Amygdala (tissue), 56 donors: ENCODE measurements at regions not wholly inside any gene's neighbourhood (a gene's known extent, or its start where the extent isn't known, plus 50 kb on each side); places are given as distances from the start of the nearest gene placed in this dataset.
A peak's percentile ranks its signal among the peaks of the same experiment; 100 is the strongest.

Experiments
- DNase-seq, 56 donors: peaks; one replicate each; lab custom pipeline; 2025; lab: John Stamatoyannopoulos, UW

- peak in 44 of 56 donors; percentile 12 to 81 (median 54) for DNase-seq
These were observed 239.7 kb downstream of the CTTN start for GRCh38 chr11:70637949-70638583.

DNA sequence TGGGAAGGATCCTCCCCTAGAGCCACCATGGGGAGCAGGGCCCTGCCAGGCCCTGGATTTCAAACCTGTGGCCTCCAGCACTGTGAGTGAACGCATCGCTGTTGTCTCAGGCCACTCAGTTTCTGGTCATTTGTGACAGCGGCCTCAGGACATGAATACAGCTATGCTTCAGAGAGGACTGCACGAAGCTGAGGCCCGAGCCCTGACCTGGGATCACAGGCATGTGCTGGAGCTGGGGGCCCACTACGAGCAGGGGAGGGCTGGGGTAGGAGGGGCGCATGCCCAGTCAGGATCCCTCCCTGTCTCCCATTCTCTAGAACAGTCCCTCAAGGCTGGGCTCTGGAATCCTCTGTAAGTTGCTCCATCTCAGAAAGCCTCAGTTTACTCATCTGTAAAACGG, 242.1 kb downstream of the CTTN start:
- DNase-seq = no peak

DNA sequence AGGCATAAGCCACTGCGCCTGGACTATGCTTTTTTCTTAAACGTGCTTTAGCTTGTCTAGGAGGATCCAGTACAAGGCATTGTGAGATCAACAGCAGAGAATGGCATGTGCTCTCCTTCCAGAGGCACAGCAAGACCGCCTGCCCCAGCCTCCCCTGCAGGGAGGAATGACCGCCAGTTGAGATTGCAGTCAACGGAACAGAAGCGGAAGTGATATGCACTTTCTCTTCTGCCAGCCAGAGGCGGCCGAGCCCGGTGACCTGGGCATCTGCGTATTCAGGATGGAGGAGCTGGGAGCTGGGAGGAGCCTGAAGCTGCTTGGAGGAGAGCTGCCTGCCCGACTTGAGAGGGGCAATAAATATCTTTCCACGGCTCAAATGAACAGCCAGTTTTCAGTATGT, 243.0 kb downstream of the CTTN start:
- DNase-seq = no peak

- no peak for DNase-seq
These were observed 243.9 kb downstream of the CTTN start for GRCh38 chr11:70642266-70642665.

DNA sequence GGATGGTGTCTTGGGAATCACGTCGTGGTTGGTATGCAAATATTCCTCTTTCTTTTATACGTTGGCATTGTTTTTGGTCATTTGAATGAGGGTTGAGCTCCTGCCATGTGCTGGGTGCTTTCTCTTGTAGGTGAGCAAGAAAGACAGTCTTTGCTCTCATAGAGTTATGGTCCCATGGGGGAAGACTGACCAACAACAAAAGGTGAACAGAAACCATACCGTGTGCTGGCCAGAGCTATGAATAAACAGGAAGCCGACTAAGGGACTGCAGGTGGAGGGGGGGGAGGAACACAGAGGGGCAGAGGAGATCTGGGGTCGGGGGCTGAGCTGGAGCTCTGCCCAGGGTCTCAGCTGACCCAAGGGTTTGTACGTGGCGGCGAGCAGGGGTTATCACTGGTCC, 245.3 kb downstream of the CTTN start:
- DNase-seq = no peak

DNA sequence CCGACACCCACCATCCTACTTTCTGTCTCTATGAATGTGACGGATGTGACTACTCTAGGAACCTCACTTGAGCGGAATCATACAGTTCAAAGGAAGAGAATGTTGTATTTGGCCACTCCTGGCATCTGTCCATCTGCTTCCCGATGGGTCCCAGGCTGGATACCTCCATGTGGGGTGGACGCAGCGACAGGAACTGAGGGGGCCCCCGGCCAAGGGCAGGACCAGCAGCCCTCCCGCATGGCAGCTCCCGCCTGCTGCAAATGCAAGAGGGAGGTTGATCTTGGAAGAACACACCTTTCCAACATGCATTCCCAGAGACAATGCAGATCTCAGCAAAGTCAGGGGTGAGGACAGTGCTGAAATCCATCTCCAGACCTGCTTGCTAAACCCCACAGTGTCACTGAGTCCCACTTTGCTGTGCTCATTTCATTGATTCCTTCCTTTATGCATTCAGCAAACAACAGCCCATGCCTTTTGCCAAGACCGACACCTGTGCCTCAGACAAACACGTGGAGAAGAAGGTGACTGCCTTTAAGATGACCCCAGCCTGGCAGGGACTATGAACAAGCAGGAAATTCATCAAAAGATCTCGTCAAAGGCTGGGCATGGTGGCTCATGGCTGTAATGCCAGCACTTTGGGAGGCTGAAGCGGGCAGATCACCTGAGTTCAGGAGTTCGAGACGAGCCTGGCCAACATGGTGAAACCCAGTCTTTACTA, 246.2 kb downstream of the CTTN start:
- no peak for DNase-seq

DNA sequence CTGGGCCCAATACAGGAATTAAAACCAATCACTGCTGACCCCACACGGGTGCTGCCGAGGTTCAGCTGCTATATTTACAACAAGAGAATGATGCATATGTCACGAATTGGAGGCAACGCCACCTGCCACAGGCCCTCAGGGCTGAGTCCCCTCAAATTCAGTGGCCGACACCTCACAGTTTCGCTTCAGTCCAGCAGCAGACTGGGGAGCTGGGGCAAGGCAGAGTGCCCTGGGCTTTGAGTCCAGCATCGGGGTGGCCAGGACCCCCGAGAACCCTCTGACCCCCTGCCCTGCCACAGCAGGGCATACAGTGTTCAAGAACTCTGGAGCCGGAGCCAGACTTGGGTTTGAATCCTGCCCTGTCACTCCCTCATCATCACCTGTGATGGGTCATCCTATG, 247.2 kb downstream of the CTTN start:
- no peak for DNase-seq

DNA sequence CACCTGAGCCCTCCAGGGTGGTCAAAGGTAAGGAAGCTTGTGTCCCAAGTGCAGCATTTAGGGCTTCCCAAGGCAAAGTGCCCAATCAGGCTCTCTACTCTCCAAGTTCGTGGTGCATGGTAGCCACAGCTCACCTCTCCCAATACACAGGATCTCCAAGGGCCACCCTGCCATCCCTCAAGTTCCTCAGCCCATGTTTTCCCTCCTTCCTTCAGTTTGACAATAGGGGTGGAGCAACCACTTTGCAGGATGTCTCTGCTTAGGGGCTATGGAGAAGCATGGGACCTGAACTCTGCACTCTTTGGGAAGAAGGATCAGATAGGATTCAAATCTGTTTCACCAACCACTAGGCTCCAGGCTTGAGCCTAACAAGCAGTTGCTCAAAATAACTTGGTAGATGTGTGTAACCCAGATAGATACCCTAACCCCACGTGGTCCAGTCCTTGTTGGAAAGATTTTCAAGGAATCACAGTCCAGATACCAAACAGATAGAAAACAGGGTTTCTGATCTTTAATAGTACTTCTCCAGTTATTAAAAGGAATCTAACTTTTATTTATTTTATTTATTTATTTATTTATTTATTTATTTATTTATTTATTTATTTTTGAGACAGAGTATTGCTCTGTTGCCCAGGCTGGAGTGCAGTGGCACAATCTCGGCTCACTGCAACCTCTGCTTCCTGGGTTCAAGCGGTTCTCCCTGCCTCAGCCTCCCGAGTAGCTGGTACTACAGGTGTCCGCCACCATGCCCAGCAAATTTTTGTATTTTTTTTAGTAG, 248.1 kb downstream of the CTTN start:
- DNase-seq = no peak

- no peak for DNase-seq
These were observed 249.1 kb downstream of the CTTN start for GRCh38 chr11:70647188-70648166.

- peak in 20 of 56 donors; percentile 12 to 69 (median 24) for DNase-seq
These were observed 252.0 kb downstream of the CTTN start for GRCh38 chr11:70650075-70650909.

GRCh38 chr11:70651031-70651430, 252.7 kb downstream of the CTTN start:
- no peak for DNase-seq

- DNase-seq = no peak
These were observed 255.7 kb downstream of the CTTN start for GRCh38 chr11:70654016-70654415.

DNA sequence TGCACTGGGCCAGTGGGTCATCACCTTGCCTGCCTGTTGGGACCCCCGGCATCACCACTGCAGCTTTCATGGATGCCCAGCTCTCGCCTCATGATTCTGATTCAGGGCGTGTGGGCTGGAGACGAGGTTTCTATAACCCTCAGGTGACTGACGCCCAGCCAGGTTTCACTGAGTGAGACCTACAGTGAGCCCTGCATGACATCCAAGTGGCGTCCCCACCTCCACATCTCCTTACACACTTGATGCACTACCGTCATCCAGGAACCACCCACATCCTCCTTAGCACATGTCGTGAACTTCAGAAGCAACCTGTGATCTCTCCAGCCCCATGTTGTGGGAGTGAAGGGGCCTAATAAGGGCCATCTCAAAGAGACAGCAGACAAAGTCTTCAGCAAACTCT, 257.5 kb downstream of the CTTN start:
- no peak for DNase-seq

- DNase-seq = no peak
These were observed 257.9 kb downstream of the CTTN start for GRCh38 chr11:70656252-70656651.

DNA sequence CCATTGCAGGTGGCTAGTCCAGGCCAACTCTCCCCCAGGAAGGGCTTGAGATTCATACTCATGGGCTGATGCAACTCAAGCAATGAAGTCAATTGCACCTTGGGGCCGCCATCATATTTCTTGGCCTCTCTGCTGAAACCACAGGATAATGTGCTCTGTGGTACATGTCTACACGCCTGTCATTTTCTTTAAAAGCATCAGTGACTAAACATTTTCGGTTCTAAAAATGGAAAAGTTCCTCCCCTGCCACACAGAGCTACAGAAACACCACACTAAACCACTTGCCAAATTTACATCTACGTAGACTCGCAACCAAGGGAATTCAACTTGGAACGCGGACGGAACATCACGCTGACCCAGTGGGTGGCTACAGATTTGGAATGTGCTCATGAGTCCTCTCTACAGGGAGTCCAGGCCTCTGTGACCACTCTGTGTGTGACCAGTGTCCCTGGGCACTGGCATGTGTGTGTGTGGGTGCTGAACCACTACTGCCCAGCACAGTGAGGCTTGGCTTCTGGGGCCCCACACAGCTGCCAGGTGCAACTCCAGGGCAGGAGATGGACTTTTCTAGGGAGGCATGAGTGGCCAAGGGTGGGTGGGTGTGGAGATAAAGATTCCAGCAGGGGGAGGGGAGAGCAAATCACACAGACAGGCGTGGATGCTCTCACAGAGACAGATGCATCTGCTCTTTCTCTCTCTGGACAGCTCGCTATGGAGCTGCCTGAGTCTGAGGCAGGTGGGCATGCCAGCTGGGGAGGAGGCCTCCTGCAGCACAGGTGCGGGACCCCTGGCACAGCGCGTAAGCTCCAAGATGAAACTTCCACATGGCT, 261.9 kb downstream of the CTTN start:
- peak in 2 of 56 donors; percentile 34 to 40 for DNase-seq

- DNase-seq = no peak
These were observed 262.5 kb downstream of the CTTN start for GRCh38 chr11:70660889-70661197.

GRCh38 chr11:70661761-70662501, 263.6 kb downstream of the CTTN start:
- DNase-seq = peak in 30 of 56 donors; percentile 14 to 62 (median 40)

- DNase-seq = no peak
These were observed 264.4 kb downstream of the CTTN start for GRCh38 chr11:70662691-70663098.
